Suprapubic skin (tissue), 4 donors: ENCODE measurements at regions not wholly inside any gene's neighbourhood (a gene's known extent, or its start where the extent isn't known, plus 50 kb on each side); places are given as distances from the start of the nearest gene placed in this dataset.

Source experiments
- DNase-seq, 2 donors: peaks; one replicate each; pipeline ENCODE4 v3.0.0-alpha.2; 2019; ENCODE audit warnings: low spot score in 2 of 2
- H3K27ac ChIP-seq: fragments of 200-600 bp; sonication (generic); one replicate; pipeline ENCODE4 v1.5.1; 2019
- H3K27me3 ChIP-seq: fragments of 200-600 bp; sonication (generic); one replicate; pipeline ENCODE4 v1.5.1; 2019
- H3K36me3 ChIP-seq: fragments of 200-600 bp; sonication (generic); one replicate; pipeline ENCODE4 v1.5.1; 2019
- H3K4me1 ChIP-seq: fragments of 200-600 bp; sonication (generic); one replicate; pipeline ENCODE4 v1.5.1; 2019
- H3K4me3 ChIP-seq: fragments of 200-600 bp; sonication (generic); one replicate; pipeline ENCODE4 v1.5.1; 2019; ENCODE audit warnings: mild to moderate bottlenecking
- H3K9me3 ChIP-seq: fragments of 200-600 bp; sonication (generic); one replicate; pipeline ENCODE4 v1.5.1; 2019
- CTCF ChIP-seq, 2 donors: fragments of 200-600 bp in 1 of 2; fragments of 450-650 bp in 1 of 2; sonication (generic) in 1 of 2; IDR thresholded peaks; one replicate each; pipeline ENCODE4 v1.5.1; 2016 to 2019; ENCODE audit warnings: antibody characterized with exemption in 2 of 2, mild to moderate bottlenecking in 1 of 2, moderate library complexity in 1 of 2
- EP300 ChIP-seq: sonication (generic); formaldehyde crosslinking; IDR thresholded peaks from one replicate; pipeline ENCODE4 v1.6.1; 2017; ENCODE audit warnings: antibody characterized with exemption
- POLR2A ChIP-seq, 2 donors: fragments of 450-650 bp; IDR thresholded peaks; one replicate each; pipeline ENCODE4 v1.6.1; 2017; ENCODE audit warnings: antibody characterized with exemption in 2 of 2, mild to moderate bottlenecking in 2 of 2, moderate library complexity in 2 of 2
- POLR2AphosphoS5 ChIP-seq, 3 donors: sonication (generic); formaldehyde crosslinking; IDR thresholded peaks; one replicate each; pipeline ENCODE4 v1.6.1; 2017; ENCODE audit warnings: antibody characterized with exemption in 3 of 3
- WGBS: methylation state at CpG from one replicate; pipeline ENCODE4 v1.1.5; 2018; 5-methylcytosine and 5-hydroxymethylcytosine counted together

- WGBS, result 57% methylated on average over 2 of the region's 2 CpGs
- no peaks in the 10 kb centered on the region for H3K36me3 ChIP-seq
- no peaks in the 10 kb centered on the region for H3K4me1 ChIP-seq
- peaks cover 8% of the 10 kb centered on the region for H3K27me3 ChIP-seq
- no peak overlapping the region for H3K4me3 ChIP-seq
- no peak for TF ChIP-seq EP300
- no peak for TF ChIP-seq POLR2AphosphoS5 (IDR thresholded peaks at IDR 0.05)
- TF ChIP-seq CTCF (IDR thresholded peaks at IDR 0.05), result no peak
- no peak for TF ChIP-seq POLR2A (IDR thresholded peaks at IDR 0.05)
- DNase-seq, result no peak
- H3K27ac ChIP-seq, result no peak overlapping the region
- H3K9me3 ChIP-seq, result no peaks in the 10 kb centered on the region
These were observed 62.7 kb upstream of the CARD11 start for GRCh38 chr7:3106361-3106826.

GRCh38 chr7:3107228-3107763 is 63.6 kb upstream of the CARD11 start:
- peaks cover 8% of the 10 kb centered on the region for H3K27me3 ChIP-seq
- WGBS, result 76% methylated on average over 8 of the region's 8 CpGs
- no peak overlapping the region for H3K4me3 ChIP-seq
- no peak for TF ChIP-seq POLR2A (IDR thresholded peaks at IDR 0.05)
- TF ChIP-seq EP300, result no peak
- TF ChIP-seq POLR2AphosphoS5 (IDR thresholded peaks at IDR 0.05), result no peak
- TF ChIP-seq CTCF (IDR thresholded peaks at IDR 0.05), result no peak
- H3K9me3 ChIP-seq, result no peaks in the 10 kb centered on the region
- no peak overlapping the region for H3K27ac ChIP-seq
- no peaks in the 10 kb centered on the region for H3K4me1 ChIP-seq
- peak in 1 of 2 donors; percentile 15 for DNase-seq
- H3K36me3 ChIP-seq, result no peaks in the 10 kb centered on the region

GRCh38 chr7:3107889-3108570 is 64.4 kb upstream of the CARD11 start:
- no peaks in the 10 kb centered on the region for H3K36me3 ChIP-seq
- DNase-seq, result peak in 1 of 2 donors; percentile 1
- H3K4me1 ChIP-seq, result no peaks in the 10 kb centered on the region
- no peaks in the 10 kb centered on the region for H3K9me3 ChIP-seq
- WGBS, result 74% methylated on average over 8 of the region's 8 CpGs
- H3K27ac ChIP-seq, result no peak overlapping the region
- no peak overlapping the region for H3K4me3 ChIP-seq
- peaks cover 8% of the 10 kb centered on the region for H3K27me3 ChIP-seq
- no peak for TF ChIP-seq POLR2A (IDR thresholded peaks at IDR 0.05)
- TF ChIP-seq CTCF (IDR thresholded peaks at IDR 0.05), result no peak
- no peak for TF ChIP-seq POLR2AphosphoS5 (IDR thresholded peaks at IDR 0.05)
- no peak for TF ChIP-seq EP300

GRCh38 chr7:3109311-3109915 is 65.7 kb upstream of the CARD11 start:
- 46% methylated on average over 9 of the region's 9 CpGs for WGBS
- Histone ChIP-seq H3K4me1 (no peaks in the 10 kb centered on the region), H3K27ac (no peak overlapping the region), H3K36me3 (no peaks in the 10 kb centered on the region), H3K27me3 (peaks cover 8% of the 10 kb centered on the region), H3K9me3 (no peaks in the 10 kb centered on the region), H3K4me3 (no peak overlapping the region)
- DNase-seq, result peak in 1 of 2 donors; percentile 29
- TF ChIP-seq POLR2AphosphoS5 (IDR thresholded peaks at IDR 0.05) (no peak), EP300 (no peak), POLR2A (IDR thresholded peaks at IDR 0.05) (no peak), CTCF (IDR thresholded peaks at IDR 0.05) (no peak)

GRCh38 chr7:3112479-3113134 is 68.9 kb upstream of the CARD11 start:
- Histone ChIP-seq H3K27me3 (peaks cover 7% of the 10 kb centered on the region), H3K4me3 (no peak overlapping the region), H3K36me3 (no peaks in the 10 kb centered on the region), H3K9me3 (no peaks in the 10 kb centered on the region), H3K4me1 (no peaks in the 10 kb centered on the region), H3K27ac (no peak overlapping the region)
- WGBS, result 43% methylated on average over 5 of the region's 5 CpGs
- DNase-seq, result peak in 1 of 2 donors; percentile 53
- TF ChIP-seq CTCF (IDR thresholded peaks at IDR 0.05), result no peak
- no peak for TF ChIP-seq EP300
- no peak for TF ChIP-seq POLR2A (IDR thresholded peaks at IDR 0.05)
- TF ChIP-seq POLR2AphosphoS5 (IDR thresholded peaks at IDR 0.05), result no peak
